Posterior vena cava (tissue), 2 donors: ENCODE measurements at regions not wholly inside any gene's neighbourhood (a gene's known extent, or its start where the extent isn't known, plus 50 kb on each side); places are given as distances from the start of the nearest gene placed in this dataset.

Experiments used
- DNase-seq: peaks from one replicate; pipeline ENCODE4 v3.0.0-alpha.2; 2020; ENCODE audit warnings: low spot score
- intact Hi-C, 2 donors: fragments of 100-400 bp; cut with DNase I; formaldehyde crosslinking; loops; one replicate each; pipeline versions ENCODE4 v1.14.1 to v1.14.2; 2022 to 2023
- donor health status: DM: yes; HTN: yes; CAD: no.
- donor health status: DM: yes; HTN: yes; CAD: no.

DNA sequence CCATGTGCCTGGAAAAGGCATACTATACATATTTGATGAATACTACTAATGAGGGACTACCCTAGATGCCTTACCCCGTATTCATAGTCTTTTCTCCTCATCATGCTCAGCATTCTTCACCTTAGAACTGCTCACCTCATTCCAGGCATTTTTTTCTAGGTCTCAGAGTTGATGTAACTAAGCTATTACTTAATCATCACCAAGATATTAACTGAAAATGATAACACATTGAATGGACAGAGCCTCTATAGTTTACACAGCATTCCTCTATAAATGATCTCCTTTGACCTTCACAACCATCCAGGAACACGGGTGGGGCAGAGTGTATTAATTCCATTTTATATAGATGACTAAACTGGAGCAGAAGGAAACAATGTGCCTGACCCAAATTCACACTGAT, 174.1 kb upstream of the DPH6 start:
- no peak for DNase-seq
- intact Hi-C loops: no loop called here

DNA sequence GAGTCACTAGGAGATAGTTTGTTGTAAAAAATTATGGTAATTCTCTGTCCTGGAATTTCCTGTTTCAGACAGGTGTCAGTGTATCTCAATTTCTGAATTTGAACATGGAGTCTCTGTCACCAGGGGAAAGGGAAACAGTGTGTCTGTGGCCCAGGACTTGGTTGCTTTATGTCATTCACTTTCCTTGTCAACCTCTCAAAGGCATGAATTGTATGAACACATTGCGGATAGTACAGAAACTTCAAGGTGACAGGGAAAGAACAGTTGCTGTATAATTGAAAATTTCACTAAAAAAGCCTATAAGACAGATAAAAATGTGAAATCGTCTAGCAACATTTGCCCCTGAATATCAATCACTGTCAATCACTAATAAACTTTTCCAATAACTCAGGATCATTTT, 175.0 kb upstream of the DPH6 start:
- intact Hi-C loops: no loop called here
- no peak for DNase-seq

DNA sequence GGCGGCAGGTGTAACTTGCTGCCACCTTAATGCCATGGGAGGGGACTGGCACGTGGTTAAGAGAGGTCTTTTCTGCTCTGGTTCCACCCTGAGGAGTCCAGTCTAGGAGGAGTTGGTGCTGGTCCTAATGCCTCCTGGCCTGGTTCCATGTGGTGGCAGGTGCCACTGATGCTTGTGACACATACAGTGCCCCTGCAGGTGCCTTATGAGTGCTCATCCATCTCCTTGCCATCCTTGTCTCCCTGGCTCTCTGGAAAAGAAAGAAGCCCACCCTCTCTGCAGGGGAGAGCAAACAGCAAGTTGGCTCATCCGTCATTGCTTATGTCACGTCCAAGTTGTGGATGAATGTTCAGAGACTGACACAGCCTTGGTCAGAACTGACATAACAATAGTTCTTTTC, 175.8 kb upstream of the DPH6 start:
- intact Hi-C loops: no loop called here
- no peak for DNase-seq

DNA sequence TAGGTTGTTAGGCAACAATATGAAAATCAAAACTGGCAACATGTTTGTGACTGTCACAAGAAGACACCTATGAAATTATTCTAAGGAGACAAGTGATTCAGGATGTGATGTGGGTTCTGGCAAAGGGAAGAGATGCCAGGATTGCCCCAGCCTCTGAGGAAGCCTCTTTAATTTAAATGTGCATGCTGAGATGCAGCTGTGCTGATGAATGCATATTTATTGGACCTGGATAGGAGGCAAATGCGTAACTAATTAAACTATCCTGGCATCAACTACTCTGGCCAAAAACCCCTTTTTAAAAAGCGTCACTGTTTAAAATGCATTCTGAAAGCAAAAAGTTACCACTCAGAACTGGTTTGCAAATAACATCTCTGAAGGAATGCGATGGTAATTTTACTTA, 176.5 kb upstream of the DPH6 start:
- intact Hi-C loops: no loop called here

DNA sequence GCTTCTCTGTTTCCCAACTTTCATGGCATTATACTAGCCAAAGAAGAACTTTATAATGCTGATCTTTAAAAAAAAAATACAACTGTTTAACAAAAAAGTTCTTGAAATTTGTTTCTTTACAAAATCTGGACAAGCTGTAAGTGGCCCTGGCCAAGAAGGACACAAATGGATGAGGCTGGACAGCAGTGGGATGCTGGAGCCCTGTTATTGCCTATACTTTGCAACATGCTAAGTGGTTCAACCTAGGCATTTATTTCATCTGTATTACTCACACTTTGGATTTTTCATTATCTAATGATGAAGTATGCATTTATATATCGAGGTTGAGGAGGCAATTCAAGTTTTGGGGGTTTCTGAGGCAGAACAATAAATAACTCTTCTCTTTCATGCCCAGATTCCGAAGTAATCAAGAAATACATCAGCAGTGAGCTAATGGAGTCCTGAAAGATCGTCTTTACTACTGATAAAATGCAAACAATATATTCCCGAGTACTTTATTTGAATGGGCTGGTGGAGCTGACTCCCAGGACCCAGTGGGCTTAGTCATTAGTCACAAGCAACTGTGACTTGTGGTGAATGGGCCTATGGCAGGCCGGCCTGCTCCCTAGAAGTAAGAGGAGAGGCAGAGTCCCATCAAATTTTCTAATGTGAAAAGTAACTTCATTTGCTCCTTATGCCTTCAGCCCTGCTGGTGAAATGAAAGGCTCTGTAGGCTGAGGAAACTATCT, 177.3 kb upstream of the DPH6 start:
- intact Hi-C loops: no loop called here
- no peak for DNase-seq

More for the DNA sequence above, 176.5 kb upstream of the DPH6 start:
- no peak for DNase-seq

DNA sequence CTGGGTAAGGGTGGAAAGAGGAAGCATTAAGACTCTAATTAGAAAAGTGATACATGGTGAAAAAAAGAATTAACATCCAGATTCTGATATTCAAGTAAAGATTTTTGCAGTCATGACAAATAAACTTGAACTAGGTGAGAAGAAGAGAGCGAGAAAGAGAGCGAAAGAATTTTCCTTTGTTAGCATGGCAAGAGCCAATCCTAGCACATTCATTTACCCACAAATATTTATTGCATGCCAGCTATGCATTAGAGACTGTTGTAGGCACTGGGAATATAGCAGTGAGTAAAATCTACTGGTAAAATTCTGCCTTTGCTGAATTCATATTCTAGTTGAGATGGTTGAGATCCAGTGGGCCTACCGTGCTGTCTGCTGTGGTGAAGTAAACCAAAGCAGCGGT, 177.9 kb upstream of the DPH6 start:
- DNase-seq: no peak
- intact Hi-C loops: no loop called here

DNA sequence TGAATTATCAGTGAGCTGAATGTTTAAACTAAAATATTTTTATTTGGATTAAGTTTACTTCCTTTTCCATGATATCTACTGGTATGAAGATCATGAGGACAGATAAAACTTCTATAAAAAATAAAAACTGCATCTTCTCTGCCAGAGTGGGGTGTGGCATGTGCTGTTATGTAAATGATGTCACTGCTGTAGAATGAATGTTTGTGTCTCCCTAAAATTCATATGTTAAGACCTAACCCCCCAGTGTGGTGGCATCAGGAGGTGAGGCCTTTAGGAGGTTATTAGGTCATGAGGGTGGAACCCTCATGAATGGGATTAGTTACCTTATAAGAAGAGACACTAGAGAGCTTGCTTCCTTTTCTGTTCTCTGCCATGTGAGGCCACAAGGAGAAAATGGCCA, 178.7 kb upstream of the DPH6 start:
- no peak for DNase-seq
- intact Hi-C loops: no loop called here

DNA sequence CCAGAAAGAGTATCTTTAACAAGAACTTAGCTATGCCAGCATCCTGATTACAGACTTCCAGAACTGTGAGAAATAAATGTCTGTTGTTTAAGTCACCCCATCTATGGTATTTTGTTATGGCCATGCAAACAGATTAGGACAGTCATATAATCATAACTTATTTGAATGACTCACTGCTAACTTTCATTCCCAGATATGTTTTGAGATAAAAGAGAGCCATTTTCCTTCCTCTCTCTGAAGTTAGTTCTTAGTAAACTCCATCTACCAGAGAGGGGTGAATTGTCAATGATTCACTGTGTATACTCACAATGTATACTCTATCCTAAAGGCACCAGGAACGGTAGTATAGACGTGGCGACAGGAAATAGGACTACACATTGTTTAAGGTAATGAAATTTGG, 179.4 kb upstream of the DPH6 start:
- intact Hi-C loops: no loop called here

DNA sequence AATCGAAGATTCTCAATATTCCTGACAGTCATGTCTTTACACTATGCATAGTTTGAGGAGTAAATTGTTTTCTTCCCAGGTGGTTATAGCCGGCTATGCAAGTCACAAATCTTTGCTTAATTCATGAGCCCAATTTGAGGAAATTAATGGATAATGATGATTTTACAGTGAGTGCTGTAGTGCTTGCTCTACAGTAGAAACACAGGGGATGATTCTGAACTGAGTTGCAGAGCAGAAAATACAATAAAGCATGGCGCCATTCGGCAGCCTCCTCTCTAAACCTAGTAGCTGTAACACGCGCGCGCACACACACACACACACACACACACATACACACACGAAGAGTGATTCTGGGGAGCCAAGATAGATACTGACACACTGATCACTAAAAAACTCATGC, 181.7 kb upstream of the DPH6 start:
- DNase-seq: no peak
- intact Hi-C loops: no loop called here

More for the DNA sequence above, 179.4 kb upstream of the DPH6 start:
- DNase-seq: no peak

DNA sequence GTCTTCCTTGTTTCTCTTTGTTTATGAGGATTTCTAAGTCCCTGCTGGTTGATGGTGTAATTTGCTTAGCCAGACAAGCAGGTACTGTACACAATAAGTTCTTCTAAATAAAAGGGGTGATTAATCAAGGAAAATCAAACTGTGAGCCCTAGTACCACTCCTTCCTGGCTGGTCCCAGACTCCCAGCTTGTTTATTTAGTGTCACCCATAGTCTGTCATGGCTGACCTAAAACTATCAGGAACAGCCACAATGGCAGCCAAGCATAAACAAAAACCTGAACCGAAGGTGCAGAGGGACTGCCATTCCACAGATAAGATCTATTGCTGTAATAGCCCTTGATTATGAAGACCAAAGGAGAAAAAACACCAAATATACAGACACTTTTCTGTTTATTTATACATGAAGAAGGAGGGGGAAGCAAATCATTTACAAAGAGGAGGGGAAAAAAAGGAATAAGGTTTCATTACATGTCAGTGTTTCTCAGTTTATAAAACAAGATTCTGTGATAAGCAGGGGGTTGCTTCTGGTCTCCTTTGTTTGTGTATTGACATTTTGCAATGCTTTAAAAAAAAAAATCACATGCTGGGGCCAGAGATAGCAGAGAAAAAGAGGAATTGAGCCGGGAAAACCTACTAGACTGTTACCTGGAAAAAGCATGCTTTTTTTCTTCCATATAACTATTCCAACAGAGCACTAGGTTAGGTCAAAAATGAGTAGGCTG, 182.4 kb upstream of the DPH6 start:
- DNase-seq: no peak
- intact Hi-C loops: no loop called here

DNA sequence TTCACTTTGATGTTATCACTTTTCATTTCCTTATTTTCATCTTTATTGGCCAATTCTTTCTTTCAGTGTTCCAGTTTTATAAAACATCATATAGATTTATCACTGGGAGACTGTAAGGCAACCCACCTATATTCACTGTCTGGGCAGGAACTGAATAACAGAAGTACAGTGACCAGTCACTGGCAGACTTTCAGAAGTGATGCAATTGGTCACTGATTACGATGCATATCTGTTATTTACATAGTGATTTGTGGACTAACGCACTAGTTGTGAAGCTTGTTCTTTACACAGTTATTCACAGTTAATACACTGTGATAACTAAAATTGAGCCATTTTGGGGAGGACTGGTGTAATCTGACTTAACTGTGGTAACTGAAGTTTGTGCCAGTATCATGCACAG, 190.2 kb upstream of the DPH6 start:
- intact Hi-C loops: no loop called here

DNA sequence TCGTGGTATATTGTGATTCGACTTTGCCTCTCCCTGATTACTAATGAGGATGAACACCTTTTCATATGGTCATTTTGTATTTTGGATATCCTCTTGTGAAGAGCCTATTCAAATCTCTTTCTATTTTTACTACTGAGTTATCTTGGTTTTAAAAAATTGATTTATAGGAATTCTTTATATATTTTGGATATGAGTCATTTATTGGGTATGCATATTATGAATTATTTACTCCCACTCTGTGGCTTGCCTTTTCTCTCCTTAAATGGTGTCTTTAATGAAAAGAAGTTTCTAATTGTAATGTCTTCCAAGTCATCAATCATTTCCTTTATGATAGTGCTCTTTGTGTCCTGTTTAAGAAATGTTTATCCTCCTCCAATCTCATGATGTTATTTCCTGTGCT, 191.5 kb upstream of the DPH6 start:
- DNase-seq: no peak
- intact Hi-C loops: no loop called here

More for the DNA sequence above, 190.2 kb upstream of the DPH6 start:
- no peak for DNase-seq

DNA sequence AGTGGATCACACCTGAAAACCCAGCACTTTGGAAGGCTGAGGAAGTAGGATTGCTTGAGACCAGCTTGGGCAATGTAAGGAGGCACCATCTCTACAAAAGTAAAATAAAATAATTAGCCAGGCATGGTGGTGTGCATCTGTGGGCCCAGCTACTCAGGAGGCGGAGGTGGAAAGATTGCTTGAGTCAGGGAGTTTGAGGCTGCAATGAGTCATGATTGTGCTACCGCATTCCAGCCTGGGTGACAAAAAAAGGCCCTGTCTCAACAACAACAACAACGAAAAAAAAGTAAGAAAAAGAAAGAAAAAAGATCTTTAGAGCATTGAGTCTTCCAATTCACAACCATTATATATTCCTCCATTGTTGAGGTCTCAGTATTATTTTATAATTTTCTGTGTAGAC, 192.4 kb upstream of the DPH6 start:
- intact Hi-C loops: no loop called here

DNA sequence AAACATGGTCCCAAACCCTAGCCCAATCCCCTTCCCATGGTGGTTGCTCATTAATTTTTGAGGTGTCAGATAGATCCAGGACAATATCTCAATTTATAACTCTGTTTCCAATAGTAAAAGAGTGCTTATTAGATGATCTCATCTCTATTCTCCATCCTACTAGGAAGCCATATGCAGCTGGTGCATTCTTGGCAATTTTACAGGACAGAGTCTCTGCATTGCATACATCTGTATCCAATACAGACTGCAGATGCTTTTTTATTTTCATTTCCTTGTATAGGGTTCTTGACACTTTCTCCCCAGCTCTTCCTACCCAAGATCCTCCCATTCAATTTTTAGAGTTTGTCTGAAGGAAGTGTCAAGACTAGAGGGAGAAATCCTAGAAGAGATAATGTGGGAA, 194.8 kb upstream of the DPH6 start:
- intact Hi-C loops: no loop called here
- DNase-seq: no peak

More for the DNA sequence above, 192.4 kb upstream of the DPH6 start:
- no peak for DNase-seq

DNA sequence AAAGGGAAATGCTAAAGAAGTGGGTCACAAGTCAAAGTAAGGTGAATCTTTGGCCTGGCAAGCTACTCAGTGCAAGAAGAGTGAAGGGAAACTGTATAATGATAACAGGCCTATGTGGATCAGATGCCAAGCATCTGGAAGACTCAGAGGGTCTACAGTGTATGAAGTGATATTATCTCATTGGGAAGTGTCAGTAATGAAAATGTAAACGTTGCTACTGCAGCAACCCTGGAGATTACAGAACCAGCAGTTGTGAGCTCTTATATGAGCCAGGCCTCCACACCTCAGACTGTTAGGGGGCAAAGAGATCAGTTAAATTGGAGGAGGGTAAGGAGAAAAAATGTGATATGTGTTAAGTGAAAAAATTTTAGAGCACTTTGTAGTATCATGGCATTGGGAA, 195.4 kb upstream of the DPH6 start:
- intact Hi-C loops: no loop called here
- DNase-seq: no peak

DNA sequence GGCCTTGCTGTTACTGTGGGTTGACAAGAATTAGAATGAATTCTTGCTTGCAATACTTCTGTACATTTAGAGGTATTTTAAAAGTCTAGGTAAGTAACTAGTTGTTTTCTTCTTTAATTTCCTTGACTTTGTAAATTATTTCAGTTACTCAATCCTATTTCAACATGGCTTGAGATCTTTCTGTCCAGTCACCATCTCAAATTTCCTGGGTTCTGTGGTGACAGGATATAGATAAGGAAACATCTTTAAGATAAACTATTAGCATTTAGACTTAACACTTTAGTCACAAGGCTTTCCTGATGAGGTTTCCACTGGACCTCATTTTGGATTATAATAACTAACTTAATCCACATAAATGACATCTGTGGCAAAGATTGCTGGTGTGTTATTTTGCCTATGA, 195.9 kb upstream of the DPH6 start:
- intact Hi-C loops: no loop called here
- DNase-seq: no peak

DNA sequence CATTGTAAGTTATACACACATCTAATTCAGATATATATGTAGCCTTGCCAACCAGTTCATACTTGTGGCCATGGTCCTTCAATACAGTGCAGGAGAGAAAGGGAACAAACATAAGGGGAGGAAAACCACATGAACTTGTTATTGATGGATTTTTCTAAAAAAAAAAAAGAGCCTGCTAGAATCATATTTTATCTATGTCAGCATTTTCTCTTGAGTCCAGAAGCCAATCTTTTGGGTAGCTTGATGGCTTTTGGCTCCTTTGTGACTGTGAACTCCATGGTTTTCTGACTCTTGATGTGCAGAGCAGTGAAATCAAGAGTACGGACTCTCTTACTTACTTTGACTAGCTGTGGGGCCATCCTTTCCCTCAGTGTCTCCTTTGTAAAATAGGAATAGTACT, 197.4 kb upstream of the DPH6 start:
- no peak for DNase-seq
- intact Hi-C loops: no loop called here

DNA sequence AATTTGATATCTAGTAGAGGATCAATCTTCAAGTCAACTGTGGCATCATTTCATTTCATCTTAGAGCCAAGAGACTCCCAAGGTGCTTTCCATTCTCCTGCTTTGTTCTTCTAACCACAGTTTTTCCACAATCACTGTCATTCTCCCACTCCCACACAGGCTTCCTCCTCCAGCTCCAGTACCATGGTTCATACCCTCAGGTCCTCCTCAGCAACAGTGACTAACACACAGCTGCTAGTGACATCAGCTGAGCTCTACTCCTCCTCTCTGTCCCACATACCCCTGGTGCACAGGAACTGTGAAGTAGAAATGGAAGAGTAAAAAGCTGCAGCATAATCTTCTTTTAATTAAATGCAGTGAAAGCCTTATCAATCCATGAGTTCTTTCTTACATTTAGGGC, 200.2 kb upstream of the DPH6 start:
- intact Hi-C loops: no loop called here
- no peak for DNase-seq

DNA sequence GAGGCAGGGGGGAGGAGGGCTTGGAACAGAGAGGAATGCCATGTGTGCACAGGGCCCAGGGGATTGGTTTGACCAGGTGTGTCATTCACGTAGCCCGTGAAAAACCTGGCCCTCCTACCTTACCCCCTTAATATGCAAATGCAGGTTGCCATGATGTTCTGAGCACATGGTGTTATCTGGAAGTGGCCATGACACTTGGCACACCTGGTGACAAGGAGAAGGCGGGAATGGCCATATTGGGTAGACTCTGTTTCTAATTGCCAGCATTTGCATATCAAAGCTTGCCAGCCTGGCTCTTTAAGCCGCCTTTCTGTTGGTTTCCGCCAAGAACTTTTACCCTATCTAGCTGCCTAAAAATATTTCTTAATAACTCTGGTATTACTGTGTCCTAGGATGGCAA, 202.1 kb upstream of the DPH6 start:
- DNase-seq: no peak
- intact Hi-C loops: no loop called here

DNA sequence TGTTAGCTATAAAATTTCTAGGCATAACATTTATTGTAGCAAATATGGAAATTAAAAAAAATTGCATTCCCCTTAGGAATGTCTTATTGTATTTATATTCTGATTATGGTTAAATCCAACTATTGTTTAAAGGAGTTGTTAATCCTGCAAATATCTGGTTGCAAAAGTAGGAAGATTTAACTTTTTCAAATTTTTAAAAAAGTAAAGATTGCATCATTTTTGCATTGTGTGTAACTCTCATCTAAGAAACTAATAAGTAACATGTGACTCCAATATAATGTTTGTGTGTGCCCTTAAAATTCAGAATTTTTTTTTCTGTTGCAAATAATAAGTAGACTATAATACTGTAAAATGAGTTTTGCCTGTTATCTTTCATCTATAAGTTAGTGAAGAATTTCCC, 204.1 kb upstream of the DPH6 start:
- intact Hi-C loops: no loop called here
- no peak for DNase-seq

DNA sequence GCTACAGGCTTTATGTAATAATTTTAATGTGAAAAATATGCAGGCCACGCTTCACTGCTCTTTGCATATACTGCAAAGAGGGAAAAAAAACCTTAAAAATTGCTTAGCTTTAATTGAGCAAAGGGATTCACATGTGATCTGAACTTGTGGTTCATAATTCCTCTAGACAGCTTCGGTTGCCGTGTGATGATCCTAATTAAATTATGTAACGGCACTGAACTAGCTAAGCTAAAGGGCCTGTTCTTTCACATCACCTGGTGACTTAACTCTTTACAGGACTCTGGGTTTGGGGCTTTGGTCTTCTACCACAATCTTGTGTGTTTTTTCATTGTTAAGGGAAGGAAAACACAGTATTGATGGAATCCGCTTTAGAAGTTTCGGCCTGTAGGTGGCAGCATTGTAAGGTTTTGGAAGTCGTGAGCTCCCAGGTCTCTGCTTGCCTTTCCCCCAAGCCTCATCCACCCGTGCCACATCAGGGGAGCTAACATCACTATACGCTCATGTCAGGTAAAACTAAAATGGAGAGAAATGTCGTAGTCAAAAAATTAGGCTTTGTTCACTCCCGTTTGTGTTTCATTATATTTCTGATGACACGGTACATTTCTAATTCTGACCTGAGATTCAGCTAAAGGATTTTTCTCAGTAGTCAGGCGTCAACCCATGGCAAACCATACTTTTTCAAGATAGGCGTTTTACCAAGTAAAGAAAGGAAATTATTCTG, 205.6 kb upstream of the DPH6 start:
- DNase-seq: peak; percentile 74
- intact Hi-C loops: no loop called here
